ENCODE measurements at regions not wholly inside any gene's neighbourhood (a gene's known extent, or its start where the extent isn't known, plus 50 kb on each side); places are given as distances from the start of the nearest gene placed in this dataset.

GRCh38 chr11:71355281-71355680, 92.9 kb downstream of the DHCR7 start:
- H3K4me3 ChIP-seq (ENCODE audit: low read depth in 1 of 2, low read length in 2 of 2), result no peak overlapping the region
- no peaks in the 10 kb centered on the region for H3K27me3 ChIP-seq (ENCODE audit: insufficient read depth, low read length, poor library complexity)

GRCh38 chr11:71354394-71355105, 93.6 kb downstream of the DHCR7 start:
- ATAC-seq (ENCODE audit: insufficient read depth, low read depth) (no peak), DNase-seq (no peak)
- H3K9ac ChIP-seq (ENCODE audit: low read depth, low read length), result no peak overlapping the region
- H3K4me2 ChIP-seq (ENCODE audit: insufficient read depth, low read length), result no peak overlapping the region
- no peaks in the 10 kb centered on the region for H3K36me3 ChIP-seq (ENCODE audit: insufficient read depth, low read length)
- H2AFZ ChIP-seq (ENCODE audit: low read depth, low read length), result no peak overlapping the region
- H3K27me3 ChIP-seq (ENCODE audit: insufficient read depth, low read length, poor library complexity), result no peaks in the 10 kb centered on the region
- H3K9me3 ChIP-seq (ENCODE audit: insufficient read depth, low read length, severe bottlenecking), result no peaks in the 10 kb centered on the region
- no peaks in the 10 kb centered on the region for H3K79me2 ChIP-seq (ENCODE audit: insufficient read depth, low read length)
- no peaks in the 10 kb centered on the region; the same call in 1 of the 2 replicates for H4K20me1 ChIP-seq (ENCODE audit: insufficient read depth, low read length)
- no peaks in the 10 kb centered on the region for H3K4me1 ChIP-seq (ENCODE audit: insufficient read depth, low read length)
- H3K27ac ChIP-seq (ENCODE audit: low read length), result no peak overlapping the region
- H3K4me3 ChIP-seq (ENCODE audit: low read depth in 1 of 2, low read length in 2 of 2), result no peak overlapping the region
- no peak for TF ChIP-seq EZH2 (IDR thresholded peaks at IDR 0.05; ENCODE audit: borderline replicate concordance, low read depth, low read length, severe bottlenecking)
- TF ChIP-seq CTCF (IDR thresholded peaks at IDR 0.05; ENCODE audit: borderline replicate concordance, extremely low read depth, low read length, poor library complexity, severe bottlenecking), result no peak

More at GRCh38 chr11:71355281-71355680, 92.9 kb downstream of the DHCR7 start:
- DNase-seq, result no peak
- H3K4me1 ChIP-seq (ENCODE audit: insufficient read depth, low read length), result no peaks in the 10 kb centered on the region
- H4K20me1 ChIP-seq (ENCODE audit: insufficient read depth, low read length), result no peaks in the 10 kb centered on the region
- H3K27ac ChIP-seq (ENCODE audit: low read length), result no peak overlapping the region
- no peak overlapping the region for H3K9ac ChIP-seq (ENCODE audit: low read depth, low read length)
- no peak for ATAC-seq (ENCODE audit: insufficient read depth, low read depth)
- no peak overlapping the region for H3K4me2 ChIP-seq (ENCODE audit: insufficient read depth, low read length)
- H2AFZ ChIP-seq (ENCODE audit: low read depth, low read length), result no peak overlapping the region
- no peaks in the 10 kb centered on the region for H3K79me2 ChIP-seq (ENCODE audit: insufficient read depth, low read length)
- no peaks in the 10 kb centered on the region for H3K36me3 ChIP-seq (ENCODE audit: insufficient read depth, low read length)
- H3K9me3 ChIP-seq (ENCODE audit: insufficient read depth, low read length, severe bottlenecking), result no peaks in the 10 kb centered on the region
- no peak for TF ChIP-seq CTCF (IDR thresholded peaks at IDR 0.05; ENCODE audit: borderline replicate concordance, extremely low read depth, low read length, poor library complexity, severe bottlenecking)
- TF ChIP-seq EZH2 (IDR thresholded peaks at IDR 0.05; ENCODE audit: borderline replicate concordance, low read depth, low read length, severe bottlenecking), result no peak

- Histone ChIP-seq H3K79me2 (ENCODE audit: insufficient read depth, low read length) (no peaks in the 10 kb centered on the region), H3K27me3 (ENCODE audit: insufficient read depth, low read length, poor library complexity) (no peaks in the 10 kb centered on the region), H4K20me1 (ENCODE audit: insufficient read depth, low read length) (no peaks in the 10 kb centered on the region; the same call in 1 of the 2 replicates), H3K27ac (ENCODE audit: low read length) (no peak overlapping the region), H3K4me1 (ENCODE audit: insufficient read depth, low read length) (no peaks in the 10 kb centered on the region), H3K36me3 (ENCODE audit: insufficient read depth, low read length) (no peaks in the 10 kb centered on the region), H2AFZ (ENCODE audit: low read depth, low read length) (no peak overlapping the region), H3K4me2 (ENCODE audit: insufficient read depth, low read length) (no peak overlapping the region), H3K4me3 (ENCODE audit: low read depth in 1 of 2, low read length in 2 of 2) (no peak overlapping the region), H3K9me3 (ENCODE audit: insufficient read depth, low read length, severe bottlenecking) (no peaks in the 10 kb centered on the region), H3K9ac (ENCODE audit: low read depth, low read length) (no peak overlapping the region)
- DNase-seq, result no peak
- TF ChIP-seq EZH2 (IDR thresholded peaks at IDR 0.05; ENCODE audit: borderline replicate concordance, low read depth, low read length, severe bottlenecking), result no peak
- ATAC-seq (ENCODE audit: insufficient read depth, low read depth), result no peak
These were observed 95.4 kb downstream of the DHCR7 start for GRCh38 chr11:71352748-71353147.

- Histone ChIP-seq H3K4me2 (ENCODE audit: insufficient read depth, low read length) (no peak overlapping the region), H3K9me3 (ENCODE audit: insufficient read depth, low read length, severe bottlenecking) (no peaks in the 10 kb centered on the region), H3K27ac (ENCODE audit: low read length) (no peak overlapping the region), H3K4me3 (ENCODE audit: low read depth in 1 of 2, low read length in 2 of 2) (no peak overlapping the region), H2AFZ (ENCODE audit: low read depth, low read length) (no peak overlapping the region), H3K79me2 (ENCODE audit: insufficient read depth, low read length) (no peaks in the 10 kb centered on the region), H4K20me1 (ENCODE audit: insufficient read depth, low read length) (no peaks in the 10 kb centered on the region; the same call in 1 of the 2 replicates), H3K27me3 (ENCODE audit: insufficient read depth, low read length, poor library complexity) (no peaks in the 10 kb centered on the region), H3K4me1 (ENCODE audit: insufficient read depth, low read length) (no peaks in the 10 kb centered on the region), H3K9ac (ENCODE audit: low read depth, low read length) (no peak overlapping the region), H3K36me3 (ENCODE audit: insufficient read depth, low read length) (no peaks in the 10 kb centered on the region)
- no peak for TF ChIP-seq EZH2 (IDR thresholded peaks at IDR 0.05; ENCODE audit: borderline replicate concordance, low read depth, low read length, severe bottlenecking)
- TF ChIP-seq CTCF (IDR thresholded peaks at IDR 0.05; ENCODE audit: borderline replicate concordance, extremely low read depth, low read length, poor library complexity, severe bottlenecking), result no peak
- DNase-seq (no peak), ATAC-seq (ENCODE audit: insufficient read depth, low read depth) (no peak)
These were observed 96.0 kb downstream of the DHCR7 start for GRCh38 chr11:71352226-71352625.
